Activated T-cell treated with anti-CD3 and anti-CD28 coated beads, Interleukin-2, amount 50 U/mL, for 24 hours (primary cell): ENCODE measurements at regions not wholly inside any gene's neighbourhood (a gene's known extent, or its start where the extent isn't known, plus 50 kb on each side); places are given as distances from the start of the nearest gene placed in this dataset.
"Not testable (repeated sequence)": the region's sequence is repeated elsewhere in the genome, so short reads cannot be mapped to it uniquely, and the experiment has no call there.

Experiments
- DNase-seq: peaks from one replicate; pipeline ENCODE4 v3.0.0-alpha.2; 2020
- H3K27ac Mint-ChIP-seq: 2 replicates; pipeline ENCODE4 v1.8.0; 2020; ENCODE audit warnings: mild to moderate bottlenecking, mixed read lengths
- H3K27me3 Mint-ChIP-seq: 2 replicates; pipeline ENCODE4 v1.8.0; 2020; ENCODE audit warnings: mixed read lengths
- H3K36me3 Mint-ChIP-seq: 2 replicates; pipeline ENCODE4 v1.8.0; 2020; ENCODE audit warnings: low read depth, mixed read lengths
- H3K4me1 Mint-ChIP-seq: 2 replicates; pipeline ENCODE4 v1.8.0; 2020; ENCODE audit warnings: low read depth, mixed read lengths
- H3K4me3 Mint-ChIP-seq: 2 replicates; pipeline ENCODE4 v1.8.0; 2020; ENCODE audit warnings: mild to moderate bottlenecking, moderate library complexity, mixed read lengths
- H3K9me3 Mint-ChIP-seq: 2 replicates; pipeline ENCODE4 v1.8.0; 2020; ENCODE audit warnings: mixed read lengths

DNA sequence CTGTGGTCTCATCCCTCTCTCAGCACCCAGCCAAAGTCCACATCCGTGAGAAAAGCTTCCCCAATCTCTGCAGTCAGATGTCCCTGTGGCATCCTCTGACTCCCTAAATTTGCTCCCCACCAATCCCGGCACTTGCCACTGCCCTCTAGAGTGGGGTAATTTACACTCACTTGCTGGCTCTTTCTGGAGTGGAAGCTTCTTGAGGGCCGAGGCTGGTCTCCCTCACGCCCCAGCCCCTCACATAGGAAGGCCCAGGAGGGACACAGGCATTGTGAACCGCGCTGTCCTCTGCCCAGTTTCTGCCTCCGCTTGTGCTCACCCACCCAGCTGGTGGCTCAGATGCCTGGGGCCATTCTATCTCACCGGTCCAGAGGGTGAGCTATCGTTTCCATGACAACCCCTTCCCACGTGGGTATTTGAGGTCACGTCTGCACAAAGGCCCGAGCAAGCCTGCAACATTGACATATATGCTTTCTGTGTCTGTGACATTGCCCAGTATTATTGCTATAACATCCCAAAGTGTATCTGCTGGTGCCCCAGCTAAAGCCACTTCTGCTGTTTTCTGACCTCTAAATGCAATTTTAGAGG, 97.3 kb upstream of the CTBP2 start:
- H3K36me3 Mint-ChIP-seq, result no peaks in the 10 kb centered on the region
- H3K4me3 Mint-ChIP-seq, result no peak overlapping the region
- no peaks in the 10 kb centered on the region for H3K4me1 Mint-ChIP-seq
- no peak for DNase-seq
- peaks cover 3% of the 10 kb centered on the region for H3K27me3 Mint-ChIP-seq
- no peak overlapping the region for H3K27ac Mint-ChIP-seq
- peaks cover 9% of the 10 kb centered on the region for H3K9me3 Mint-ChIP-seq

DNA sequence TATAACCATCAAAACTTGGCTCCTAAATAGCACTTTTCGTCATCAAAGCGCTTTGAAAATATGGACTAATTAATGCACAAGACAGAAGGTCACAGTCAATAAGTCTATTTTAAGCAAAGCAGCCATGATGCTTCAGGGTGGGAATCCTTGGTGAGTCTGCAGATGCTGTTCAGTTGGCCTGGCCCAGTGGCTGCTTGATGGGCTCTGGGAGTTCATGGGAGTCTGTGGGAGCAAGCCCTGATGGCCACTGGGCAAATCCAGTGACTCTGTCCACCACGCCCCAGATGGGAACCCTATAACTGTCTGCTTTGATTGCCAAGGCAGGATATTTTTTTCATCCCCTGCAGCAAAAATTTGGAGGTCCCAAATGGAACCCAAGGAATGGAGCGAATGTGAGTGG, 95.7 kb upstream of the CTBP2 start:
- Mint-ChIP-seq H3K4me3 (no peak overlapping the region), H3K27ac (no peak overlapping the region), H3K27me3 (peaks cover 3% of the 10 kb centered on the region), H3K36me3 (no peaks in the 10 kb centered on the region), H3K4me1 (no peaks in the 10 kb centered on the region), H3K9me3 (peaks cover 19% of the 10 kb centered on the region)
- DNase-seq, result no peak

DNA sequence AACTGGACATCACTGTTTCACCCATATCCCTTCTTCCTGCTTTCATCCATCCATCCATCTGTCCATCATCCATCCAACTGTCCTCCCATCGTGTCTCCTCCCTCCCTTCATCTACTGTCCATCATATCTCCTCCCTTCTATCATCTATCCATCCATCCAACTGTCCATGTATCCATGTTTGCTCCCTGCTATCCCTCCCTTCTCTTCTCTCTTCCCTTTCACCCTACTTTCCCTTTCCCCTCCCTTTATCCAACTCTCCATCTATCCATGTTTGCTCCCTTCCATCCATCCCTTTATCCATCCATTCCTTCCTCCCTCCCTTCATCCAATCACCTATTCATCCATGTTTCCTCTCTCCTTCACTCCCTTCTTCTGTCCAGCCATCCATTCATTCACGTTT, 92.6 kb upstream of the CTBP2 start:
- Mint-ChIP-seq H3K9me3 (peaks cover 16% of the 10 kb centered on the region), H3K27ac (no peak overlapping the region), H3K4me1 (no peaks in the 10 kb centered on the region), H3K4me3 (no peak overlapping the region), H3K27me3 (no peaks in the 10 kb centered on the region), H3K36me3 (no peaks in the 10 kb centered on the region)
- DNase-seq, result no peak

DNA sequence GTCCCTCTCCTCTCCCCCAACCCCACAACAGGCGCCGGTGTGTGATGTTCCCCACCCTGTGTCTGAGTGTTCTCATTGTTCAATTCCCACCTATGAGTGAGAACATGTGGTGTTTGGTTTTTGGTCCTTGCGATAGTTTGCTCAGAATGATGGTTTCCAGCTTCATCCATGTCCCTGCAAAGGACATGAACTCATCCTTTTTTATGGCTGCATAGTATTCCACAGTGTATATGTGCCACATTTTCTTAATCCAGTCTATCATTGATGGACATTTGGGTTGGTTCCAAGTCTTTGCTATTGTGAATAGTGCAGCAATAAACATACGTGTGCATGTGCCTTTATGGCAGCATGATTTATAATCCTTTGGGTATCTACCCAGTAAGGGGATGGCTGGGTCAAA, 90.5 kb upstream of the CTBP2 start:
- H3K27ac Mint-ChIP-seq, H3K4me1 Mint-ChIP-seq, H3K27me3 Mint-ChIP-seq, DNase-seq, H3K36me3 Mint-ChIP-seq, H3K4me3 Mint-ChIP-seq: not testable (repeated sequence)
- peaks cover 16% of the 10 kb centered on the region for H3K9me3 Mint-ChIP-seq

DNA sequence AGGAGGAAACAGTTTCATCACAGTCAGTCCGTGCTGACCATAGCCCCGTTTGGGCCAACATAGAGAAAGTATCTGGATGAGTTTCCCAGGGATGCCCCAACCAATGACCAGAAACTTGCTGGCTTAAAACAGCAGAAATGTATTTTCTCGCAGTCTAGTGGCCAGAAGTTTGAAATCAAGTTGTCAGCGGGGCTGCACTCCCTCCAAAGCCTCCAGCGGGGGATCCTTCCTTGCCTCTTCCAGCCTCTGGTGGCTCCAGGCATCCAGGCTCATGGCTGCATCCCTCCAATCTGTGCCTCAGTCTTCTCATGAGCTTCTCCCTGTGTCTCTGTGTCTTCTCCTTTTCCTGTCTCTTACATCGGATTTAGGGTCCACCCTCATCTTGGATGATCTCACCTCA, 89.6 kb upstream of the CTBP2 start:
- Mint-ChIP-seq H3K4me3 (no peak overlapping the region), H3K36me3 (no peaks in the 10 kb centered on the region), H3K27ac (no peak overlapping the region), H3K27me3 (no peaks in the 10 kb centered on the region), H3K9me3 (peaks cover 16% of the 10 kb centered on the region), H3K4me1 (no peaks in the 10 kb centered on the region)
- DNase-seq, result no peak

DNA sequence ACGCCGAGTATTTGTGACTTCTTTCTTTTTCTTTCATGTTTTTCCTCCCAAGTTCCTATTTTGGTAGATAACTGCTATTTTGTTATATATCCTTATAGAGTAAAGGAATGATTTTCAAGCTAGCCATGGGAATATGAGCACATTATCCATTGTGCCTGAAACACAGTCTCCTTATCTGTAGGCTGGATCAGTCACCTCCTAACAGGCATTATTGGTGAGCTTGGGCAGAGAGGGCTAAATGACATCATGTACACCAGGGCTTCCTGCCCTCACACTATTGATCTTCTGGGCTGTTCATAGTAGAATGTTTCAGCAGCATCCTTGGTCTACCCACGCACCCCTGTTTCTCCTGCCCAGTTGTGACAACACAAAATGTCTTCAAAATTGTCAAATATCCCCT, 88.1 kb upstream of the CTBP2 start:
- Mint-ChIP-seq H3K27ac (no peak overlapping the region), H3K4me3 (no peak overlapping the region), H3K4me1 (no peaks in the 10 kb centered on the region), H3K27me3 (peaks cover 5% of the 10 kb centered on the region), H3K9me3 (peaks cover 16% of the 10 kb centered on the region), H3K36me3 (no peaks in the 10 kb centered on the region)
- no peak for DNase-seq

DNA sequence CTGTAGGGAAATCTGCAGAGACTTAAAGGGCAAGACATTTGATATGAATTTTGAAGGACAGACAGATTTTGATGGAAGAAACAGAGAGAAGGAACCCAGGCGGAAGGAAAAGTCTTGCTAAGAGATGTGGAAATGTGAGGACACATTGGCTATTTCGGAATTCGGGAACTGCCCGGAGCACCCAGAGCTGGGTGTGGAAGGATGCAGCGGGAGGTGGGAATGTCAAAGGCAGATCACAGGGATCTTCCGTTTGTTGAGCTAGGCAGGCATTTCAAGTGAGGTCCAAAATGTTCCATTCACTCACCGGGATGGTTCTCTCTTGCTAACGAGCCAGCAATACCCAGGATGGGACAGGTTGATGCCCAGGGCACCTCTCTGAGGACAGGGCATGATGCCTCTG, 87.2 kb upstream of the CTBP2 start:
- Mint-ChIP-seq H3K27me3 (peaks cover 5% of the 10 kb centered on the region), H3K9me3 (peaks cover 11% of the 10 kb centered on the region), H3K36me3 (no peaks in the 10 kb centered on the region), H3K4me3 (no peak overlapping the region), H3K4me1 (no peaks in the 10 kb centered on the region), H3K27ac (no peak overlapping the region)
- DNase-seq, result no peak

DNA sequence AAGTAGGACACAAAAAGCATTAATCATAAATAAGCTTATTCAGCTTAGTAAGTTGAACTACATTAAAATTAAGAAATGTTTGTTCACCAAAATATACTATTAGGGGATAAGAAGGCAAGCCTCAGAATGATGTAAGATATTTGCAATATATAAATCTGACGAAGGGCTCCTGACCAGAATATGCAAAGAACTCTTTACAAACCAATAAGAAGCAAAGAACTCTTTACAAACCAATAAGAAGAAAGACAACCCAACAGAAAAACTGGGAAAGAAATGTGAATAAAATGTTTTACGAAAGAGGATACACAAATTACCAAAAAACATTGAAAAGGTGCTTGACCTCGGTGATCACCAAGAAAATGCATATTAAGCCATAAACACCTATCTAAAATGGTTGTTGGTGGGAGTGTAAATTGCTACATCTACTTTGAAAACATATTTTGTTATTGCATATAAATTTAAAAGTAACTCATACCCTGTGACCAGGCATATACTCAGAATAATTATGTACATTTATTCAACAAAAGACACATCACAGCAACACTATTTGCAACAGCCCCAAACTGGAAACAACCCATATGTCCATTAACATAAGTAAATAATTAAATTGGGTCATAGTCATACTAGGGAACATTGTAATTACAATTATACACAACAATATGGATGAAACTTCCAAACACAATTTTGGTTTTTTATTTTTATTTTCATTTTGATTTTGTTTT, 83.3 kb upstream of the CTBP2 start:
- Mint-ChIP-seq H3K27me3 (peaks cover 5% of the 10 kb centered on the region), H3K9me3 (peaks cover 6% of the 10 kb centered on the region), H3K27ac (no peak overlapping the region), H3K4me3 (no peak overlapping the region), H3K36me3 (no peaks in the 10 kb centered on the region), H3K4me1 (no peaks in the 10 kb centered on the region)
- no peak for DNase-seq

DNA sequence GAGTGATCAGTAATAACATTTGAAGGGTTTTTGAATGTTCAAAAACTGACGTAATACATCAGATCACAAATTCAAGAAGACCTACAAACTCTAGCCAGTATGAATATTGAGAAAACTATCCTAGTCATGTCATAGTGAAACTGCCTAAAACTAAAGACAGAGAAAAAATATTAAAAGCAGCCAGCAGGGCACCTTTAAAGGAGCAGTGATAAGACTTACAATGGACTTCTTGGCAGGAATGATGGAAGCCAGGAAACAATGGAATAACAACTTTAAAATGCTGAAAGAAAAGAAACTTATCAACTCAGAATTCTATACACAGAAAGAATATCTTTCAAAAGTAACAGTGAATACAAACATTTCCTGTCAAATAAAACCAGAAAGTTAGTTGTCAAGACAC, 78.3 kb upstream of the CTBP2 start:
- Mint-ChIP-seq H3K27me3 (peaks cover 8% of the 10 kb centered on the region), H3K4me3 (no peak overlapping the region), H3K4me1 (no peaks in the 10 kb centered on the region), H3K9me3 (peaks cover 13% of the 10 kb centered on the region), H3K27ac (no peak overlapping the region), H3K36me3 (no peaks in the 10 kb centered on the region)
- DNase-seq, result no peak

DNA sequence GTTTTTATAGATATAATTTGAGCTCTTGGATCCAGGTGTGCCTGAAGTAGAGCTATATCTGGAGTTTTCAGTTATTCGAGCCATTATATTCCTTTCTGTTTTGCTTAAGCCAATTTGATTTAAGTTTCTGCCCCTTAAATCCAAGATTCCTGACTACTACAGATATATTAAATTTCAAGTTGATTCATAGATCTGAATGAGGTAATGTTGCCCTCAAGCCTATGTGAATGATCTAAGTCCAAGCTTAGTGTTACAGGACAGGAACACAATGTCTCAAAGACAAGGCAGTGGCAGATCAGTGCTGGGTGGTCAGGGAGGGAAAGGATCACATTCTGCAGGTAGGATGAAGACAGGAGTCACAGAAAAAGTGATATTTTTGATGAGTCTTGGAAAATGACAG, 75.7 kb upstream of the CTBP2 start:
- Mint-ChIP-seq H3K27ac (no peak overlapping the region), H3K4me1 (no peaks in the 10 kb centered on the region), H3K36me3 (no peaks in the 10 kb centered on the region), H3K4me3 (no peak overlapping the region), H3K9me3 (peaks cover 13% of the 10 kb centered on the region), H3K27me3 (peaks cover 8% of the 10 kb centered on the region)
- no peak for DNase-seq

DNA sequence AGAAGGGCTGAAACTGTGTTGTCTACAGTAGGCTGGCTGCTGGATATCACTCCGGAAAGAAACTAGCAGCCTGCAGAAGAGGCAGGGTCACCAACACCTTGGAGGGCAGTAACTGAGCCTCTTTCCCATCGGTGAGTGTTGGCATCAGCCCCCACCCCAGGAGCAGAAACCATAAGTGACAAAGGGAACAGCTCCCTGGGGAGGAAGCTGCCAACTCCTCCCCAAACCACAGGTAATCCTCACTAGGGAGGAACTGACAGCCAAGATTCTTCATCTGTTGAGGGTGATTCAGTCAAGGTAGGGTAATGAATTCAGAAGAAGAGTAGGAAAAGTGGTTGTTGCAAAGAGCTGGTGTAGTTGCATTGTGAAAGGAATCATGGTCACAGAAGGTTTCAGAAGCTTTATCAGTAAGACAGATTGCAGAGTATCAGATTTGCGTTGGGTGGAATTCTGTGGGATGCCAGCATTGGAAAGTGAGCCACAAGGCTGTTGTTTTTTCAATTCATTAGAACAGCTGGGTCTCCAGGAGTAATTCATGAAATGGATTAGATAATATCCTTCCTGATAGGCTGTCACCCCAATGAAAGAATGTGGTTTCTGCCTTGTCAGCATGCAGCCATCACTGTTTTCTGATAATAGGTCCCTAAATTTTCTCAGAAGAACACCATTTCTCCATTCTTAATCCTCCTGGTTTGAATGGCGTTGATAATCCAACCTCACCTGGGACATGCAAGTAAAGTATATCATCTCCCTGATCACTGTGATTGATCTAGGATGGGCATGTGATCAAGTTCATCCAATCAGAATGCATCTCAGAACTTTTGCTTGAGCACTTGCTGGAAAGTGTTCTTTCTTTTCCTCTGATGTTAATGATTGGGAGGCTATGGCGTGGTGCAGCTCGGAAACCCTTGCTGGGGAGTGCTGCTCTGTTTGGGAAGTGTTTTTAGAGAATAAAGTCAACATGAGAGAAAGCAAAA, 75.0 kb upstream of the CTBP2 start:
- Mint-ChIP-seq H3K36me3 (no peaks in the 10 kb centered on the region), H3K4me3 (no peak overlapping the region), H3K9me3 (peaks cover 13% of the 10 kb centered on the region)

DNA sequence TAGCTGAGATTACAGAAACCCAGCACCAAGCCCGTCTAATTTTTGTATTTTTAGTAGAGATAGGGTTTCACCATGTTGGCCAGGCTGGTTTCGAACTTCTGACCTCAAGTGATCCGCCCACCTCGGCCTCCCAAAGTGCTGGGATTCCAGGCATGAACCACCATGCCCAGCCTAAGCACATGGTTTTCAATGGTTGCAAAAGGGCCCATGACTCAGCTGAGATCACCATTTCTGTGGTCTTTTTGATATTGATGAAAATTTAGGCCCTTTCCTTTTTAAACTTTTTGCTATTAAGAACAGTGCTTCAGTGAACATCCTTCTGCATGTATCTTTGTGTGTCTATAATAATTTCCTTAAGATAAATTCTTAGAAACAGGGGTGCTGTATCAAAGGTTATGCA, 74.2 kb upstream of the CTBP2 start:
- H3K4me3 Mint-ChIP-seq, H3K27me3 Mint-ChIP-seq, H3K4me1 Mint-ChIP-seq, DNase-seq, H3K27ac Mint-ChIP-seq, H3K36me3 Mint-ChIP-seq: not testable (repeated sequence)
- H3K9me3 Mint-ChIP-seq, result peaks cover 13% of the 10 kb centered on the region

More for the DNA sequence above, 75.0 kb upstream of the CTBP2 start:
- peaks cover 8% of the 10 kb centered on the region for H3K27me3 Mint-ChIP-seq
- no peaks in the 10 kb centered on the region for H3K4me1 Mint-ChIP-seq
- DNase-seq, result no peak
- H3K27ac Mint-ChIP-seq, result no peak overlapping the region

DNA sequence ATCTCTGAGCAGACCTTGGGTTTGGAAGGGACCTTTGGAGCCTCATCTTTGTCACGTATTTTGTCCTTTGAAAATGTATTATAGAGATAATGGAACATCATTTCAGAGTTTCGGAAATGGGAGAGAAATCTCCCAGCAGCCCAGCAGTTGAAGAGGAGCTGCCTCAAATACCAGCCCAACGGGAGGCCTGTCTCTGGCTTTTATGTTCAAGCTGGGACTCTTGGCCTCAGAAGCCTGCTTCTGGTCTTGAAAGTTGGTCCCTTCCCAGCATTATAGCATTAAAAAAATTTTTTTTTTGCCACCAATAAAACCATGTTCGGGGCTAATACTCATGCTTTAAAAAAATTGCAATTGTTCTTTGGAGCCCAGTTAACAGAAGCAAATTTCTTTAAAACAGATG, 73.4 kb upstream of the CTBP2 start:
- Mint-ChIP-seq H3K9me3 (peaks cover 8% of the 10 kb centered on the region), H3K27ac (no peak overlapping the region), H3K36me3 (no peaks in the 10 kb centered on the region), H3K4me1 (no peaks in the 10 kb centered on the region), H3K27me3 (peaks cover 8% of the 10 kb centered on the region), H3K4me3 (no peak overlapping the region)
- no peak for DNase-seq

DNA sequence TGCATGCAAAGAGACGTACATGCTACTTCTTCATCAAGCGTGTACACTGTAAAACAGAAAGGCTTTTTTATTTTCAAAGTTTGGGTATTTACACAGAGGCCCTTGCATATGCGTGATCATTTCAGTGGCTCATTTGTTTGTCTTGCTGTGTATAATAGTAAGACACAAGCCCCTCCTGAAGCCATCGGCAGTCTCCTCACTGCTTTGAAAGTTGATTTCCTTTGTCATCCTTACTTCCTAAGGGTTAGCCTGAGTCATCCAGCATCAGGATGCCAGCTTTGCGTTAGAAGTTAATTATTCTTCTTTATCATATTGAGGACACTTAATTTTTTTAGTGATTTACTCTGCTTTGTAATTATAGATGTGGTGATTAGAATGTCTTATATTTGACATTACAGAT, 72.5 kb upstream of the CTBP2 start:
- H3K4me3 Mint-ChIP-seq, result no peak overlapping the region
- peaks cover 8% of the 10 kb centered on the region for H3K27me3 Mint-ChIP-seq
- H3K4me1 Mint-ChIP-seq, result no peaks in the 10 kb centered on the region
- H3K9me3 Mint-ChIP-seq, result no peaks in the 10 kb centered on the region
- no peak for DNase-seq
- H3K27ac Mint-ChIP-seq, result no peak overlapping the region
- H3K36me3 Mint-ChIP-seq, result no peaks in the 10 kb centered on the region
